ENCODE measurements at regions not wholly inside any gene's neighbourhood (a gene's known extent, or its start where the extent isn't known, plus 50 kb on each side); places are given as distances from the start of the nearest gene placed in this dataset.
A peak's percentile ranks its signal among the peaks of the same experiment; 100 is the strongest.

- H3K36me3 ChIP-seq, result no peaks in the 10 kb centered on the region
- no peak overlapping the region for H3K4me3 ChIP-seq
- H3K27me3 ChIP-seq (replicated peaks), result no peaks in the 10 kb centered on the region
- no peaks in the 10 kb centered on the region; the same call in 1 of the 2 replicates for H3K9me3 ChIP-seq (replicated peaks)
- H3K4me1 ChIP-seq (replicated peaks), result peaks cover 54% of the 10 kb centered on the region
- DNase-seq (ENCODE audit: low read depth in 1 of 2, low spot score in 2 of 2), result no peak
- H3K27ac ChIP-seq, result peak overlapping the region; percentile 91
These were observed 426.2 kb upstream of the DACH1 start for GRCh38 chr13:72293206-72293605.

- Histone ChIP-seq H3K4me3 (no peak overlapping the region), H3K27me3 (replicated peaks) (no peaks in the 10 kb centered on the region), H3K27ac (peak overlapping the region; percentile 91), H3K36me3 (no peaks in the 10 kb centered on the region), H3K4me1 (replicated peaks) (peaks cover 49% of the 10 kb centered on the region), H3K9me3 (replicated peaks) (no peaks in the 10 kb centered on the region; the same call in 1 of the 2 replicates)
- peak; percentile 80 to 92 for DNase-seq (ENCODE audit: low read depth in 1 of 2, low spot score in 2 of 2)
These were observed 424.1 kb upstream of the DACH1 start for GRCh38 chr13:72290962-72291681.

GRCh38 chr13:72286421-72286820 lies 419.4 kb upstream of the DACH1 start:
- H3K27ac ChIP-seq, result no peak overlapping the region
- peaks cover 19% of the 10 kb centered on the region for H3K4me1 ChIP-seq (replicated peaks)
- no peaks in the 10 kb centered on the region for H3K36me3 ChIP-seq
- H3K27me3 ChIP-seq (replicated peaks), result no peaks in the 10 kb centered on the region
- no peak overlapping the region for H3K4me3 ChIP-seq
- no peaks in the 10 kb centered on the region; the same call in 1 of the 2 replicates for H3K9me3 ChIP-seq (replicated peaks)
- no peak for DNase-seq (ENCODE audit: low read depth in 1 of 2, low spot score in 2 of 2)

- Histone ChIP-seq H3K27ac (peak overlapping the region; percentile 21; the same call in 1 of the 2 replicates), H3K4me1 (replicated peaks) (peaks cover 12% of the 10 kb centered on the region), H3K9me3 (replicated peaks) (no peaks in the 10 kb centered on the region; the same call in 1 of the 2 replicates), H3K4me3 (no peak overlapping the region), H3K36me3 (no peaks in the 10 kb centered on the region), H3K27me3 (replicated peaks) (no peaks in the 10 kb centered on the region)
- no peak for DNase-seq (ENCODE audit: low read depth in 1 of 2, low spot score in 2 of 2)
These were observed 417.8 kb upstream of the DACH1 start for GRCh38 chr13:72284791-72285190.

GRCh38 chr13:72261732-72262131 lies 394.7 kb upstream of the DACH1 start:
- DNase-seq (ENCODE audit: low read depth in 1 of 2, low spot score in 2 of 2), result no peak
- Histone ChIP-seq H3K27me3 (replicated peaks) (no peaks in the 10 kb centered on the region), H3K36me3 (no peaks in the 10 kb centered on the region), H3K4me3 (no peak overlapping the region), H3K9me3 (replicated peaks) (no peaks in the 10 kb centered on the region), H3K4me1 (replicated peaks) (no peaks in the 10 kb centered on the region), H3K27ac (no peak overlapping the region)

- Histone ChIP-seq H3K4me1 (replicated peaks) (no peaks in the 10 kb centered on the region), H3K4me3 (no peak overlapping the region), H3K36me3 (no peaks in the 10 kb centered on the region), H3K27ac (no peak overlapping the region), H3K9me3 (replicated peaks) (no peaks in the 10 kb centered on the region), H3K27me3 (replicated peaks) (no peaks in the 10 kb centered on the region)
- DNase-seq (ENCODE audit: low read depth in 1 of 2, low spot score in 2 of 2), result no peak
These were observed 392.5 kb upstream of the DACH1 start for GRCh38 chr13:72259528-72259927.

GRCh38 chr13:72258340-72258981 lies 391.5 kb upstream of the DACH1 start:
- Histone ChIP-seq H3K9me3 (replicated peaks) (no peaks in the 10 kb centered on the region), H3K27me3 (replicated peaks) (no peaks in the 10 kb centered on the region), H3K4me3 (no peak overlapping the region), H3K27ac (no peak overlapping the region), H3K36me3 (no peaks in the 10 kb centered on the region), H3K4me1 (replicated peaks) (no peaks in the 10 kb centered on the region)
- DNase-seq (ENCODE audit: low read depth in 1 of 2, low spot score in 2 of 2), result no peak

GRCh38 chr13:72255908-72256307 lies 388.9 kb upstream of the DACH1 start:
- Histone ChIP-seq H3K36me3 (no peaks in the 10 kb centered on the region), H3K9me3 (replicated peaks) (no peaks in the 10 kb centered on the region), H3K4me3 (no peak overlapping the region), H3K27ac (no peak overlapping the region), H3K27me3 (replicated peaks) (no peaks in the 10 kb centered on the region), H3K4me1 (replicated peaks) (no peaks in the 10 kb centered on the region)
- no peak for DNase-seq (ENCODE audit: low read depth in 1 of 2, low spot score in 2 of 2)

- H3K9me3 ChIP-seq (replicated peaks), result no peaks in the 10 kb centered on the region
These were observed 386.8 kb upstream of the DACH1 start for GRCh38 chr13:72253754-72254153.

GRCh38 chr13:72246396-72246795 lies 379.4 kb upstream of the DACH1 start:
- no peaks in the 10 kb centered on the region for H3K4me1 ChIP-seq (replicated peaks)
- H3K4me3 ChIP-seq, result no peak overlapping the region
- H3K27ac ChIP-seq, result no peak overlapping the region
- H3K36me3 ChIP-seq, result no peaks in the 10 kb centered on the region
- no peaks in the 10 kb centered on the region for H3K27me3 ChIP-seq (replicated peaks)
- no peaks in the 10 kb centered on the region for H3K9me3 ChIP-seq (replicated peaks)
- DNase-seq (ENCODE audit: low read depth in 1 of 2, low spot score in 2 of 2), result no peak

More at GRCh38 chr13:72253754-72254153, 386.8 kb upstream of the DACH1 start:
- H3K36me3 ChIP-seq, result no peaks in the 10 kb centered on the region
- DNase-seq (ENCODE audit: low read depth in 1 of 2, low spot score in 2 of 2), result no peak
- H3K4me3 ChIP-seq, result no peak overlapping the region
- no peak overlapping the region for H3K27ac ChIP-seq
- no peaks in the 10 kb centered on the region for H3K27me3 ChIP-seq (replicated peaks)
- H3K4me1 ChIP-seq (replicated peaks), result no peaks in the 10 kb centered on the region

- Histone ChIP-seq H3K27ac (no peak overlapping the region), H3K36me3 (no peaks in the 10 kb centered on the region), H3K9me3 (replicated peaks) (no peaks in the 10 kb centered on the region), H3K27me3 (replicated peaks) (no peaks in the 10 kb centered on the region), H3K4me1 (replicated peaks) (no peaks in the 10 kb centered on the region), H3K4me3 (no peak overlapping the region)
- DNase-seq (ENCODE audit: low read depth in 1 of 2, low spot score in 2 of 2), result no peak
These were observed 377.8 kb upstream of the DACH1 start for GRCh38 chr13:72244788-72245187.

- no peak overlapping the region for H3K27ac ChIP-seq
- no peak for DNase-seq (ENCODE audit: low read depth in 1 of 2, low spot score in 2 of 2)
These were observed 363.1 kb upstream of the DACH1 start for GRCh38 chr13:72230131-72230530.

GRCh38 chr13:72229067-72229466 lies 362.1 kb upstream of the DACH1 start:
- Histone ChIP-seq H3K36me3 (no peaks in the 10 kb centered on the region), H3K4me3 (no peak overlapping the region), H3K27me3 (replicated peaks) (no peaks in the 10 kb centered on the region), H3K9me3 (replicated peaks) (no peaks in the 10 kb centered on the region), H3K27ac (no peak overlapping the region), H3K4me1 (replicated peaks) (no peaks in the 10 kb centered on the region)
- no peak for DNase-seq (ENCODE audit: low read depth in 1 of 2, low spot score in 2 of 2)

More at GRCh38 chr13:72230131-72230530, 363.1 kb upstream of the DACH1 start:
- Histone ChIP-seq H3K36me3 (no peaks in the 10 kb centered on the region), H3K4me1 (replicated peaks) (no peaks in the 10 kb centered on the region), H3K27me3 (replicated peaks) (no peaks in the 10 kb centered on the region), H3K4me3 (no peak overlapping the region), H3K9me3 (replicated peaks) (no peaks in the 10 kb centered on the region)

GRCh38 chr13:72221276-72221962 lies 354.4 kb upstream of the DACH1 start:
- Histone ChIP-seq H3K36me3 (no peaks in the 10 kb centered on the region), H3K4me3 (no peak overlapping the region), H3K9me3 (replicated peaks) (no peaks in the 10 kb centered on the region), H3K4me1 (replicated peaks) (no peaks in the 10 kb centered on the region), H3K27me3 (replicated peaks) (no peaks in the 10 kb centered on the region), H3K27ac (no peak overlapping the region)
- peak in 1 of 2 experiments; percentile 44 for DNase-seq (ENCODE audit: low read depth in 1 of 2, low spot score in 2 of 2)

All from SJSA1 (cell line).